Right lobe of liver (tissue), 6 donors: ENCODE measurements at regions not wholly inside any gene's neighbourhood (a gene's known extent, or its start where the extent isn't known, plus 50 kb on each side); places are given as distances from the start of the nearest gene placed in this dataset.

Experiments used
- ATAC-seq, 4 donors: fragments of 200-7000 bp; cut with Tn5 transposase; one replicate each; pipeline ENCODE4 v1.9.1; 2020; ENCODE audit warnings: mild to moderate bottlenecking in 4 of 4, moderate library complexity in 4 of 4
- DNase-seq, 3 donors: peaks; one replicate each; pipeline ENCODE4 v3.0.0-alpha.2; 2020
- H3K27ac ChIP-seq, 3 donors: fragments of 200-600 bp; one replicate each; pipeline ENCODE4 v1.8.0; 2022
- H3K27me3 ChIP-seq, 2 donors: fragments of 200-600 bp; one replicate each; pipeline ENCODE4 v1.8.0; 2022
- H3K36me3 ChIP-seq, 4 donors: fragments of 200-600 bp; sonication (generic) in 1 of 4; one replicate each; pipeline versions ENCODE4 v1.5.1 to v1.8.0; 2017 to 2022; ENCODE audit warnings: control low read depth in 1 of 4
- H3K4me1 ChIP-seq, 4 donors: fragments of 200-600 bp; sonication (generic) in 1 of 4; one replicate each; pipeline versions ENCODE4 v1.5.1 to v1.8.0; 2017 to 2022; ENCODE audit warnings: control low read depth in 1 of 4
- H3K4me3 ChIP-seq, 3 donors: fragments of 200-600 bp; one replicate each; pipeline ENCODE4 v1.8.0; 2022
- H3K9me3 ChIP-seq, 4 donors: fragments of 200-600 bp; sonication (generic) in 1 of 4; one replicate each; pipeline versions ENCODE4 v1.5.1 to v1.8.0; 2017 to 2022; ENCODE audit warnings: control low read depth in 1 of 4
- POLR2A ChIP-seq: fragments of 450-650 bp; IDR thresholded peaks from one replicate; pipeline ENCODE4 v1.6.1; 2017; ENCODE audit warnings: antibody characterized with exemption, mild to moderate bottlenecking
- WGBS: methylation state at CpG from one replicate; pipeline ENCODE4 v1.1.6; 2018; ENCODE audit warnings: low coverage, low lambda C conversion rate; ENCODE audit not compliant: insufficient coverage; ENCODE audit errors: missing lambda C conversion rate; 5-methylcytosine and 5-hydroxymethylcytosine counted together
- intact Hi-C, 2 donors: fragments of 100-400 bp; cut with DNase I; formaldehyde crosslinking; loops; one replicate each; pipeline versions ENCODE4 v1.11.2 to v1.14.1; 2022
- TF ChIP-seq, protein P1 (sequence below), 4 donors: fragments of 200-600 bp in 3 of 4; fragments of 450-650 bp in 1 of 4; IDR thresholded peaks; one replicate each; pipeline versions ENCODE4 v1.5.1 to v1.8.0; 2016 to 2022; ENCODE audit warnings: antibody characterized with exemption in 4 of 4, mild to moderate bottlenecking in 2 of 4
- donor health status: DM: no; HTN: yes; CAD: no.
- donor health status: DM: no; HTN: no; CAD: no.
- donor health status: DM: no; HTN: no; CAD: no.
- donor health status: DM: no; HTN: yes; CAD: no.
- donor health status: DM: no; HTN: yes; CAD: no.

DNA sequence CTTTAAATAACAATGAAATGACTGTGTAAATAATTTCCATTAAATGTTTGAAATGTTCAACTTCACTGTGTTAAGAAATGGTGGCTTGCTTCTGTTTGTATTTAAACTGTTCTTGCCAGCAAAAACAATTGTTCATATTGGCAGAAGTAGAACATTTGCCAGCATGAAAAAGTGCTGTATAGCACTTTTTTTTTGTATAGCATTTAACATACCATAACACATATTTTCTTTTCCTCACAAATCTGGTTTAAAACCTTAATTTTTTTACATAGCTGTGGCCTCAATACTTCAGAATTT, 94.1 kb downstream of the COX18 start:
- Histone ChIP-seq H3K36me3 (no peaks in the 10 kb centered on the region), H3K4me3 (no peak overlapping the region)
- no peak for DNase-seq

DNA sequence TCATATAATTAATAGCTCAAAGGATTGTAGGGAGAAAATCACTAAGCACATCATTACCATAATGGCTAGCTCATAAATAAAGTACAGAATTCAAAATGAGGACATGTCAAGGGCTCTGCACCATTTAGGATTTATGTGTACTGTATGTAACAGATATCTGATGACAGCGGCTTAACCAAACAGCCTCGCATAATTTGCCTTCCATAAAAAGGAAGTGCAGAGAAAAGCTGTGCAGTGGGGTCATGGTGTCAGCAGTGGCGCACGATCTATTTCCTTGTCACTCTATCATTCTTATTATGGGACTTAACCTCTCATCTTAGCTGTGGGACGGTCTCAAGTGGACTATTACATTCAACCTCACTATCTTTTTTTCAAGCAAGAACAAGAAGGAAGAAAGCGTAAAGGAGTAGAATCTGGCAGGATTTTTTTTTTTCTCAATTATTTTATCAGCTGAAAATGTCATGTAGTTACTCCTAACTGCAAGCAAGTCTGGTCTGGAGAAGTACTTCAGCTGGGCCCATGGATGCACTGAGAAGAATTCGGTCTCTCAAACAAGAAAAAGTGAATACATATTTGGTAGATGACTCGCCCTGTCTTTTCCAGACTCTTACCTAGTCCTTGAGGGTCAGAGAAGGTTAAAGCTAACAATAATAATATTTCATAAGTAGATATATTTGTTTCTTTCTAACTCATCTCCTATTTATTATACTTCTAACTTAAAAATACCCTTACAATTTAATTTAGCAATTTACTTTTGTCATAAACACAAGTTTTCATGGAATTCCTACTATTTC, 94.6 kb downstream of the COX18 start:
- no peaks in the 10 kb centered on the region for H3K9me3 ChIP-seq
- ATAC-seq (no peak), DNase-seq (no peak)
- intact Hi-C loops = no loop called here
- H3K27me3 ChIP-seq = no peaks in the 10 kb centered on the region
- WGBS = 73% methylated on average over 8 of the region's 8 CpGs
- H3K27ac ChIP-seq = no peak overlapping the region
- no peak overlapping the region for H3K4me3 ChIP-seq
- no peaks in the 10 kb centered on the region for H3K4me1 ChIP-seq
- H3K36me3 ChIP-seq = no peaks in the 10 kb centered on the region
- TF ChIP-seq POLR2A = no peak
- TF ChIP-seq, protein P1, sequence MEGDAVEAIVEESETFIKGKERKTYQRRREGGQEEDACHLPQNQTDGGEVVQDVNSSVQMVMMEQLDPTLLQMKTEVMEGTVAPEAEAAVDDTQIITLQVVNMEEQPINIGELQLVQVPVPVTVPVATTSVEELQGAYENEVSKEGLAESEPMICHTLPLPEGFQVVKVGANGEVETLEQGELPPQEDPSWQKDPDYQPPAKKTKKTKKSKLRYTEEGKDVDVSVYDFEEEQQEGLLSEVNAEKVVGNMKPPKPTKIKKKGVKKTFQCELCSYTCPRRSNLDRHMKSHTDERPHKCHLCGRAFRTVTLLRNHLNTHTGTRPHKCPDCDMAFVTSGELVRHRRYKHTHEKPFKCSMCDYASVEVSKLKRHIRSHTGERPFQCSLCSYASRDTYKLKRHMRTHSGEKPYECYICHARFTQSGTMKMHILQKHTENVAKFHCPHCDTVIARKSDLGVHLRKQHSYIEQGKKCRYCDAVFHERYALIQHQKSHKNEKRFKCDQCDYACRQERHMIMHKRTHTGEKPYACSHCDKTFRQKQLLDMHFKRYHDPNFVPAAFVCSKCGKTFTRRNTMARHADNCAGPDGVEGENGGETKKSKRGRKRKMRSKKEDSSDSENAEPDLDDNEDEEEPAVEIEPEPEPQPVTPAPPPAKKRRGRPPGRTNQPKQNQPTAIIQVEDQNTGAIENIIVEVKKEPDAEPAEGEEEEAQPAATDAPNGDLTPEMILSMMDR (IDR thresholded peaks at IDR 0.05) = no peak

More for the DNA sequence above, 94.1 kb downstream of the COX18 start:
- Histone ChIP-seq H3K4me1 (no peaks in the 10 kb centered on the region), H3K9me3 (no peaks in the 10 kb centered on the region), H3K27ac (no peak overlapping the region), H3K27me3 (no peaks in the 10 kb centered on the region)
- intact Hi-C loops = no loop called here
- no peak for ATAC-seq
- TF ChIP-seq POLR2A = no peak
- TF ChIP-seq, protein P1 (IDR thresholded peaks at IDR 0.05) = no peak

DNA sequence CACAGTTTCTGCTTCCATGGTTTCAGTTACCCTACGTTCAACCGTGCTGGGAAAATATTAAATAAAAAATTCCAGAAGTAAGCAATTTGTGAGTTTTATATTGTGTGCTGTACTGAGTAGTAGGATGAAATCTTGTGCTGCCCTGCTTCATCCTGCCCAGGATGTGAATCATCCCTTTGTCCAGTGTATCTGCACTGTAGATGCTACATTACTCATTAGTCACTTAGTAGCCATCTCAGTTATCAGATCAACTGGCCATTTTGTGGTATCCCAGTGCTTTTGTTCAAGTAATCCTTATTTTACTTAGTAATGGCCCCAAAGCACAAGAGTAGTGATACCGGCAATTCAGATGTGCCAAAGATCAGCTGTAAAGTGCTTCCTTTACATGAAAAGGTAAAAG, 97.9 kb downstream of the COX18 start:
- Histone ChIP-seq H3K4me3 (no peak overlapping the region), H3K9me3 (no peaks in the 10 kb centered on the region), H3K27ac (no peak overlapping the region), H3K4me1 (no peaks in the 10 kb centered on the region), H3K36me3 (no peaks in the 10 kb centered on the region), H3K27me3 (no peaks in the 10 kb centered on the region)
- WGBS = 73% methylated on average over 3 of the region's 3 CpGs
- DNase-seq (no peak), ATAC-seq (no peak)
- TF ChIP-seq, protein P1 (IDR thresholded peaks at IDR 0.05) = no peak
- TF ChIP-seq POLR2A = no peak
- intact Hi-C loops = no loop called here

DNA sequence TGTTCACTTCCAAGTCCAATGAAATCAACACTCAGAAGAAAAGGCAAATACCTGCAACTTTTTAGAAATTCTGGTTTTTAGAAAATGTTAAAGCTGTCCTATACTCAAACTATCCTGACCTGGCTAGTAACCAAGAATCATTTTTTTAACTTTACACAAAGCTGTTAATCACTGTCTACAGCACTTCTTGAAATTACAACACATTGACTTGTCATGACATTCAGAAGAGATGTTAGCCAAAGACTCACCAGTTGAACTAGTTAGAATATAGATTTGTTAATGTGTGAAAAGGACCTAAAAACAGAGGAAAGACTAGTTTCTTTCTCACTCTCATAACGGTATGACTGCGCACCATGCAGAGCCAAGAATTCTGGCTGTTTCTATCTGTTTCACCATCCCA, 98.8 kb downstream of the COX18 start:
- DNase-seq (no peak), ATAC-seq (no peak)
- WGBS = 82% methylated on average over 2 of the region's 2 CpGs

More for the DNA sequence above, 98.8 kb downstream of the COX18 start:
- no peaks in the 10 kb centered on the region for H3K36me3 ChIP-seq
- intact Hi-C loops = no loop called here
- TF ChIP-seq POLR2A = no peak
- TF ChIP-seq, protein P1 (IDR thresholded peaks at IDR 0.05) = no peak
- H3K27me3 ChIP-seq = no peaks in the 10 kb centered on the region
- H3K27ac ChIP-seq = no peak overlapping the region
- no peak overlapping the region for H3K4me3 ChIP-seq
- no peaks in the 10 kb centered on the region for H3K4me1 ChIP-seq
- no peaks in the 10 kb centered on the region for H3K9me3 ChIP-seq
